OCI-LY1 (cell line): ENCODE measurements at regions not wholly inside any gene's neighbourhood (a gene's known extent, or its start where the extent isn't known, plus 50 kb on each side); places are given as distances from the start of the nearest gene placed in this dataset.

Source experiments
- H2AFZ ChIP-seq: fragments of 200-600 bp; sonication (generic), shearing (Covaris generic); 2 replicates; pipeline ENCODE4 v1.6.0; 2014; ENCODE audit warnings: antibody characterized with exemption, mild to moderate bottlenecking, low read length
- H3F3A ChIP-seq: fragments of 200-600 bp; sonication (generic), shearing (Covaris generic); 2 replicates; pipeline ENCODE4 v1.6.0; 2014; ENCODE audit warnings: mild to moderate bottlenecking, antibody characterized with exemption, low read length, moderate library complexity; ENCODE audit not compliant: insufficient read depth
- H3K27ac ChIP-seq: fragments of 200-600 bp; sonication (generic); 2 replicates; pipeline ENCODE4 v1.5.1; 2014; ENCODE audit warnings: low read length, mixed run types, mild to moderate bottlenecking, low read depth; ENCODE audit not compliant: poor library complexity, severe bottlenecking
- H3K27me3 ChIP-seq: fragments of 200-600 bp; sonication (generic); 2 replicates; pipeline ENCODE4 v1.6.0; 2014; ENCODE audit warnings: antibody characterized with exemption, mild to moderate bottlenecking, low read length, moderate library complexity; ENCODE audit not compliant: insufficient read depth
- H3K36me3 ChIP-seq: fragments of 200-600 bp; sonication (generic); 2 replicates; pipeline ENCODE4 v1.6.1; 2014; ENCODE audit warnings: mild to moderate bottlenecking, antibody characterized with exemption, low read length, moderate library complexity, mixed read lengths; ENCODE audit not compliant: insufficient read depth
- H3K4me1 ChIP-seq: fragments of 200-600 bp; sonication (generic); 2 replicates; pipeline ENCODE4 v1.5.1; 2014; ENCODE audit warnings: mild to moderate bottlenecking, low read length, moderate library complexity; ENCODE audit not compliant: insufficient read depth, severe bottlenecking
- H3K4me2 ChIP-seq: fragments of 200-600 bp; sonication (generic), shearing (Covaris generic); 2 replicates; pipeline ENCODE4 v1.6.1; 2014; ENCODE audit warnings: low read length
- H3K4me3 ChIP-seq: fragments of 200-600 bp; sonication (generic); 2 replicates; pipeline ENCODE4 v1.5.1; 2014; ENCODE audit warnings: low read length, low read depth, mild to moderate bottlenecking, mixed read lengths; ENCODE audit not compliant: poor library complexity, severe bottlenecking
- H3K79me2 ChIP-seq: fragments of 200-600 bp; shearing (Covaris generic); 2 replicates; pipeline ENCODE4 v1.6.1; 2016; ENCODE audit warnings: mixed run types, low read length, mixed read lengths; ENCODE audit not compliant: insufficient read depth
- H3K9ac ChIP-seq: fragments of 200-600 bp; sonication (generic), shearing (Covaris generic); 2 replicates; pipeline ENCODE4 v1.6.1; 2014; ENCODE audit warnings: mild to moderate bottlenecking, low read length, mixed read lengths
- H3K9me2 ChIP-seq: fragments of 200-600 bp; sonication (generic), shearing (Covaris generic); 2 replicates; pipeline ENCODE4 v1.6.1; 2014; ENCODE audit warnings: low read depth, mild to moderate bottlenecking, low read length, mixed read lengths
- H3K9me3 ChIP-seq: fragments of 200-600 bp; shearing (Covaris generic); 2 replicates; pipeline ENCODE4 v1.6.1; 2014; ENCODE audit warnings: low read length, mixed read lengths
- H4K20me1 ChIP-seq: fragments of 200-600 bp; sonication (generic), shearing (Covaris generic); 2 replicates; pipeline ENCODE4 v1.6.0; 2016; ENCODE audit warnings: mild to moderate bottlenecking, low read length; ENCODE audit not compliant: insufficient read depth
- CTCF ChIP-seq: fragments of 200-600 bp; sonication (generic), shearing (Covaris generic); IDR thresholded peaks from 2 replicates; pipeline ENCODE4 v1.5.1; 2017; ENCODE audit warnings: mild to moderate bottlenecking, antibody characterized with exemption, low read length, moderate library complexity, mixed read lengths
- EZH2 ChIP-seq: fragments of 200-600 bp; sonication (generic), shearing (Covaris generic); IDR thresholded peaks from 2 replicates; pipeline ENCODE4 v1.8.0; 2017; ENCODE audit warnings: borderline replicate concordance, mixed run types, mild to moderate bottlenecking, antibody characterized with exemption, low read length, moderate library complexity, mixed read lengths

DNA sequence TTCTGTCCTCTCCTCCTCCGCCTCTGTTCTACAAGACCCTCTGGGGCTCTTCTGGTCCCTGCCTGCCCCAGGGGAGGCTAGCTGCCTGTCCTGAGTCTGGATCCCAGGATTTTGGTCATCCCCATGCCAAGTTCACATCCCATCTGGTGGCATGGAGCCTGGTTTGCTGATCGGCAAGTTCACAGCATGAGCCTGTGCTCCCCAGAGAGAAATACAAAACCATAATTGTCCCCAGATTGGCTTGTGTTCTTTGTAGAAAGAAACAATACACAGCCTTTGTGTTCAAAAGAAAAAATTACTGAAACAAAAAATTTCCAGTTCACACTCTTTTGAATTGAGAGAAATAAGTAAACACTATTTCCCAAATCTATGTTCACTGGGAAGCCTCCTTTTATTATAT is 149.4 kb upstream of the ZC3H12A start:
- Histone ChIP-seq H4K20me1 (no peaks in the 10 kb centered on the region), H3K79me2 (no peaks in the 10 kb centered on the region), H3K9me2 (no peaks in the 10 kb centered on the region), H3K27me3 (no peaks in the 10 kb centered on the region), H3K27ac (no peak overlapping the region), H2AFZ (no peak overlapping the region), H3K4me1 (no peaks in the 10 kb centered on the region), H3K4me3 (no peak overlapping the region), H3K4me2 (no peak overlapping the region), H3F3A (no peaks in the 10 kb centered on the region), H3K9ac (no peak overlapping the region), H3K9me3 (no peaks in the 10 kb centered on the region), H3K36me3 (no peaks in the 10 kb centered on the region)
- no peak for TF ChIP-seq EZH2
- no peak for TF ChIP-seq CTCF

GRCh38 chr1:37325509-37326437 is 148.6 kb upstream of the ZC3H12A start:
- no peaks in the 10 kb centered on the region for H3K36me3 ChIP-seq
- H4K20me1 ChIP-seq: no peaks in the 10 kb centered on the region
- H2AFZ ChIP-seq: no peak overlapping the region
- H3F3A ChIP-seq: no peaks in the 10 kb centered on the region
- H3K9ac ChIP-seq: no peak overlapping the region
- H3K27me3 ChIP-seq: no peaks in the 10 kb centered on the region
- no peaks in the 10 kb centered on the region for H3K4me1 ChIP-seq
- no peak for TF ChIP-seq EZH2
- TF ChIP-seq CTCF: no peak
- H3K9me2 ChIP-seq: no peaks in the 10 kb centered on the region
- H3K79me2 ChIP-seq: no peaks in the 10 kb centered on the region
- H3K4me3 ChIP-seq: no peak overlapping the region
- H3K4me2 ChIP-seq: no peak overlapping the region
- H3K27ac ChIP-seq: no peak overlapping the region
- H3K9me3 ChIP-seq: no peaks in the 10 kb centered on the region

- Histone ChIP-seq H3K4me3 (no peak overlapping the region), H3K4me1 (no peaks in the 10 kb centered on the region), H3K9ac (no peak overlapping the region), H3K36me3 (no peaks in the 10 kb centered on the region), H3F3A (no peaks in the 10 kb centered on the region), H3K27me3 (0 out of 2 replicates have a peak, but pooled peaks cover 3% of the 10 kb centered on the region), H4K20me1 (no peaks in the 10 kb centered on the region), H3K79me2 (no peaks in the 10 kb centered on the region), H3K27ac (no peak overlapping the region), H2AFZ (no peak overlapping the region), H3K9me2 (no peaks in the 10 kb centered on the region), H3K4me2 (no peak overlapping the region), H3K9me3 (no peaks in the 10 kb centered on the region)
- TF ChIP-seq EZH2 (no peak), CTCF (no peak)
These were observed 142.3 kb upstream of the ZC3H12A start for GRCh38 chr1:37332126-37332525.
